ENCODE measurements at regions not wholly inside any gene's neighbourhood (a gene's known extent, or its start where the extent isn't known, plus 50 kb on each side); places are given as distances from the start of the nearest gene placed in this dataset.

- TF ChIP-seq EZH2 (IDR thresholded peaks at IDR 0.05; ENCODE audit: insufficient read depth, poor library complexity, severe bottlenecking): no peak
- TF ChIP-seq EZH2phosphoT487 (IDR thresholded peaks at IDR 0.05; ENCODE audit: insufficient read depth, low read depth): no peak
- no peak overlapping the region for H3K9ac ChIP-seq
- no peaks in the 10 kb centered on the region for H3K79me2 ChIP-seq (ENCODE audit: insufficient read depth)
- H3K4me1 ChIP-seq (ENCODE audit: insufficient read depth): no peaks in the 10 kb centered on the region
- H4K20me1 ChIP-seq (ENCODE audit: insufficient read depth): no peaks in the 10 kb centered on the region
- H3K27ac ChIP-seq: no peak overlapping the region
- no peak overlapping the region for H2AFZ ChIP-seq
- no peak overlapping the region for H3K4me3 ChIP-seq
- DNase-seq: no peak
- H3F3A ChIP-seq (ENCODE audit: insufficient read depth): no peaks in the 10 kb centered on the region
- no peaks in the 10 kb centered on the region for H3K9me3 ChIP-seq (ENCODE audit: low read depth)
- no peaks in the 10 kb centered on the region for H3K9me2 ChIP-seq (ENCODE audit: insufficient read depth)
- in situ Hi-C loops (cut with MboI): no loop called here
- no peaks in the 10 kb centered on the region for H3K27me3 ChIP-seq (replicated peaks; ENCODE audit: insufficient read depth)
- no peaks in the 10 kb centered on the region for H3K36me3 ChIP-seq (ENCODE audit: low read depth)
- no peak overlapping the region for H3K4me2 ChIP-seq (ENCODE audit: unreplicated experiment)
- 5 to 12% methylated on average over 2 of the region's 2 CpGs for WGBS, 2 experiments (ENCODE audit: low coverage in 1 of 2, low lambda C conversion rate in 2 of 2, missing lambda C conversion rate in 2 of 2)
Measured at GRCh38 chr7:110130669-110131068, 960.3 kb upstream of the LRRN3 start.

GRCh38 chr7:110131344-110131743 lies 959.6 kb upstream of the LRRN3 start:
- no peak overlapping the region for H2AFZ ChIP-seq
- no peaks in the 10 kb centered on the region for H3K9me3 ChIP-seq (ENCODE audit: low read depth)
- no peak overlapping the region for H3K4me3 ChIP-seq
- H4K20me1 ChIP-seq (ENCODE audit: insufficient read depth): no peaks in the 10 kb centered on the region
- H3K9ac ChIP-seq: no peak overlapping the region
- H3K27me3 ChIP-seq (replicated peaks; ENCODE audit: insufficient read depth): no peaks in the 10 kb centered on the region
- H3K27ac ChIP-seq: no peak overlapping the region
- no peak for DNase-seq
- no peaks in the 10 kb centered on the region for H3K36me3 ChIP-seq (ENCODE audit: low read depth)
- in situ Hi-C loops (cut with MboI): no loop called here
- no peaks in the 10 kb centered on the region for H3K4me1 ChIP-seq (ENCODE audit: insufficient read depth)
- no peaks in the 10 kb centered on the region for H3K9me2 ChIP-seq (ENCODE audit: insufficient read depth)
- no peak for TF ChIP-seq EZH2 (IDR thresholded peaks at IDR 0.05; ENCODE audit: insufficient read depth, poor library complexity, severe bottlenecking)
- TF ChIP-seq EZH2phosphoT487 (IDR thresholded peaks at IDR 0.05; ENCODE audit: insufficient read depth, low read depth): no peak
- no peak overlapping the region for H3K4me2 ChIP-seq (ENCODE audit: unreplicated experiment)
- H3K79me2 ChIP-seq (ENCODE audit: insufficient read depth): no peaks in the 10 kb centered on the region
- no peaks in the 10 kb centered on the region for H3F3A ChIP-seq (ENCODE audit: insufficient read depth)

GRCh38 chr7:110139056-110139455 lies 951.9 kb upstream of the LRRN3 start:
- Histone ChIP-seq H3K4me1 (ENCODE audit: insufficient read depth) (no peaks in the 10 kb centered on the region), H3F3A (ENCODE audit: insufficient read depth) (no peaks in the 10 kb centered on the region), H3K27ac (no peak overlapping the region), H3K4me2 (ENCODE audit: unreplicated experiment) (no peak overlapping the region), H3K9me2 (ENCODE audit: insufficient read depth) (no peaks in the 10 kb centered on the region), H3K4me3 (no peak overlapping the region), H4K20me1 (ENCODE audit: insufficient read depth) (no peaks in the 10 kb centered on the region), H3K36me3 (ENCODE audit: low read depth) (no peaks in the 10 kb centered on the region), H3K9ac (no peak overlapping the region), H3K79me2 (ENCODE audit: insufficient read depth) (no peaks in the 10 kb centered on the region), H3K27me3 (replicated peaks; ENCODE audit: insufficient read depth) (no peaks in the 10 kb centered on the region), H3K9me3 (ENCODE audit: low read depth) (no peaks in the 10 kb centered on the region), H2AFZ (no peak overlapping the region)
- in situ Hi-C loops (cut with MboI): no loop called here
- TF ChIP-seq EZH2 (IDR thresholded peaks at IDR 0.05; ENCODE audit: insufficient read depth, poor library complexity, severe bottlenecking) (no peak), EZH2phosphoT487 (IDR thresholded peaks at IDR 0.05; ENCODE audit: insufficient read depth, low read depth) (no peak)
- no peak for DNase-seq

GRCh38 chr7:110142939-110143526 lies 947.9 kb upstream of the LRRN3 start:
- in situ Hi-C loops (cut with MboI): no loop called here
- no peaks in the 10 kb centered on the region for H3K27me3 ChIP-seq (replicated peaks; ENCODE audit: insufficient read depth)
- H3K4me2 ChIP-seq (ENCODE audit: unreplicated experiment): no peak overlapping the region
- no peaks in the 10 kb centered on the region for H3K9me3 ChIP-seq (ENCODE audit: low read depth)
- H2AFZ ChIP-seq: no peak overlapping the region
- no peaks in the 10 kb centered on the region for H3K36me3 ChIP-seq (ENCODE audit: low read depth)
- TF ChIP-seq EZH2 (IDR thresholded peaks at IDR 0.05; ENCODE audit: insufficient read depth, poor library complexity, severe bottlenecking): no peak
- no peak for TF ChIP-seq EZH2phosphoT487 (IDR thresholded peaks at IDR 0.05; ENCODE audit: insufficient read depth, low read depth)
- no peaks in the 10 kb centered on the region for H3K79me2 ChIP-seq (ENCODE audit: insufficient read depth)
- no peaks in the 10 kb centered on the region for H3K4me1 ChIP-seq (ENCODE audit: insufficient read depth)
- no peaks in the 10 kb centered on the region for H4K20me1 ChIP-seq (ENCODE audit: insufficient read depth)
- H3F3A ChIP-seq (ENCODE audit: insufficient read depth): no peaks in the 10 kb centered on the region
- H3K9ac ChIP-seq: no peak overlapping the region
- WGBS, 2 experiments (ENCODE audit: low coverage in 1 of 2, low lambda C conversion rate in 2 of 2, missing lambda C conversion rate in 2 of 2): 0 to 3% methylated on average over 1 of the region's 1 CpG
- H3K4me3 ChIP-seq: no peak overlapping the region
- no peak overlapping the region for H3K27ac ChIP-seq
- DNase-seq: no peak
- no peaks in the 10 kb centered on the region for H3K9me2 ChIP-seq (ENCODE audit: insufficient read depth)

DNA sequence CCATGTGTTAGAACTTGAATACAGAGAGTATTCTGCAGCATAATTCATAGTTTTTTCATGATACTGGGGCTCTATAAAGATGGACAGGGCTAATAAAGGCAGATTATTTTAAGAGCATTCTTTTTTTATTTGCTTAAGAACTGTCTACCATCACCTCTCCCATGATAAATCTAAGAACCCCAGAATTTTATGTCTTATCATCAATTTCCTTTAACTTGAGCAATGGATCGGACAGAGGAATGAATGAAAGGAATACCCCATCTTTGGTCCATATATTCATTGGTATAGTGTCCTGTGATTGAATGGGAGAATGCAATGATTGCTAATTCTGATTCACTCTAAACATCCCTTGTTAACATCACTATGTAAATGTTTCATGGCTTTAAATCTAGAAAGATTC lies 946.3 kb upstream of the LRRN3 start:
- 9 to 17% methylated on average over 1 of the region's 1 CpG for WGBS, 2 experiments (ENCODE audit: low coverage in 1 of 2, low lambda C conversion rate in 2 of 2, missing lambda C conversion rate in 2 of 2)
- no peaks in the 10 kb centered on the region for H3K4me1 ChIP-seq (ENCODE audit: insufficient read depth)
- no peak overlapping the region for H3K4me2 ChIP-seq (ENCODE audit: unreplicated experiment)
- no peaks in the 10 kb centered on the region for H3K9me2 ChIP-seq (ENCODE audit: insufficient read depth)
- H2AFZ ChIP-seq: no peak overlapping the region
- TF ChIP-seq EZH2 (IDR thresholded peaks at IDR 0.05; ENCODE audit: insufficient read depth, poor library complexity, severe bottlenecking) (no peak), EZH2phosphoT487 (IDR thresholded peaks at IDR 0.05; ENCODE audit: insufficient read depth, low read depth) (no peak)
- in situ Hi-C loops (cut with MboI): no loop called here
- H3K9ac ChIP-seq: no peak overlapping the region
- no peaks in the 10 kb centered on the region for H3K79me2 ChIP-seq (ENCODE audit: insufficient read depth)
- no peaks in the 10 kb centered on the region for H3F3A ChIP-seq (ENCODE audit: insufficient read depth)
- no peak overlapping the region for H3K27ac ChIP-seq
- DNase-seq: no peak
- H3K27me3 ChIP-seq (replicated peaks; ENCODE audit: insufficient read depth): no peaks in the 10 kb centered on the region
- H3K4me3 ChIP-seq: no peak overlapping the region
- H3K9me3 ChIP-seq (ENCODE audit: low read depth): no peaks in the 10 kb centered on the region
- no peaks in the 10 kb centered on the region for H3K36me3 ChIP-seq (ENCODE audit: low read depth)
- no peaks in the 10 kb centered on the region for H4K20me1 ChIP-seq (ENCODE audit: insufficient read depth)
